B cell (primary cell): ENCODE measurements at regions not wholly inside any gene's neighbourhood (a gene's known extent, or its start where the extent isn't known, plus 50 kb on each side); places are given as distances from the start of the nearest gene placed in this dataset.

Experiments used
- ATAC-seq: fragments of 200-7000 bp; cut with Tn5 transposase; one replicate; pipeline ENCODE4 v1.10.0; 2021; ENCODE audit warnings: low read depth, mild to moderate bottlenecking, moderate number of reproducible peaks, moderate library complexity
- CTCF ChIA-PET: fragments of 350-600 bp; sonication (Branson Sonifier 250); formaldehyde crosslinking; loops from one replicate; lab custom pipeline; 2021; ENCODE audit warnings: antibody characterized with exemption, inconsistent platforms; lab: Charles Lee
- POLR2A ChIA-PET: fragments of 350-600 bp; sonication (Branson Sonifier 250); formaldehyde crosslinking; loops from one replicate; lab custom pipeline; 2021; ENCODE audit warnings: antibody characterized with exemption; lab: Charles Lee
- DNase-seq: peaks from one replicate; pipeline ENCODE4 v3.0.0; 2013
- H2AFZ ChIP-seq: 2 replicates; pipeline ENCODE4 v1.6.1; 2012; ENCODE audit warnings: mild to moderate bottlenecking, low read depth, low read length; ENCODE audit not compliant: insufficient read depth, poor library complexity, severe bottlenecking
- H3K27ac ChIP-seq, 2 donors: 1 replicate in 1 of 2; 2 replicates in 1 of 2; pipeline ENCODE4 v1.5.1; 2012 to 2013; ENCODE audit warnings: low read length in 2 of 2, mild to moderate bottlenecking in 2 of 2, moderate library complexity in 1 of 2
- H3K27me3 ChIP-seq, 4 experiments: fragments of 200-600 bp in 1 of 4; sonication (generic) in 1 of 4; replicated peaks in 1 of 4; 1 replicate in 2 of 4; 2 replicates in 2 of 4; pipeline versions ENCODE4 v1.6.1 to v1.7.0; 2013 to 2016; ENCODE audit warnings: low read length in 3 of 4, mild to moderate bottlenecking in 2 of 4, mixed read lengths in 1 of 4, moderate library complexity in 1 of 4; ENCODE audit not compliant: insufficient read depth in 4 of 4, control insufficient read depth in 3 of 4; ENCODE audit errors: control extremely low read depth in 1 of 4
- H3K36me3 ChIP-seq, 2 experiments: replicated peaks in 1 of 2; 1 replicate in 1 of 2; 2 replicates in 1 of 2; pipeline versions ENCODE4 v1.6.1 to v1.7.1; 2013; ENCODE audit warnings: low read length in 1 of 2; ENCODE audit not compliant: insufficient read depth in 2 of 2, control insufficient read depth in 1 of 2; ENCODE audit errors: control extremely low read depth in 1 of 2, extremely low read depth in 1 of 2
- H3K4me1 ChIP-seq, 2 donors: fragments of 200-600 bp in 1 of 2; sonication (generic) in 1 of 2; 1 replicate in 1 of 2; 2 replicates in 1 of 2; pipeline versions ENCODE4 v1.5.1 to v1.6.1; 2013 to 2017; ENCODE audit warnings: low read length in 2 of 2; ENCODE audit not compliant: control insufficient read depth in 2 of 2, insufficient read depth in 2 of 2
- H3K4me2 ChIP-seq: replicated peaks from 2 replicates; pipeline ENCODE3; 2012; ENCODE audit warnings: mild to moderate bottlenecking, low read depth, low read length; ENCODE audit not compliant: poor library complexity, severe bottlenecking
- H3K4me3 ChIP-seq, 5 experiments: fragments of 200-600 bp in 1 of 5; sonication (generic) in 1 of 5; 1 replicate in 3 of 5; 2 replicates in 2 of 5; pipeline versions ENCODE4 v1.5.1 to v1.7.0; 2011 to 2016; ENCODE audit warnings: low read length in 4 of 5, mild to moderate bottlenecking in 4 of 5, low read depth in 2 of 5, control low read depth in 1 of 5, moderate library complexity in 1 of 5; ENCODE audit not compliant: insufficient read depth in 1 of 5; ENCODE audit errors: control extremely low read depth in 1 of 5, extremely low read depth in 1 of 5
- H3K79me2 ChIP-seq: fragments of 200-600 bp; sonication (generic); one replicate; pipeline ENCODE4 v1.6.0; 2016; ENCODE audit warnings: low read length; ENCODE audit not compliant: control insufficient read depth, insufficient read depth
- H3K9ac ChIP-seq: fragments of 200-600 bp; sonication (generic); 2 replicates; pipeline ENCODE4 v1.6.1; 2017; ENCODE audit warnings: mild to moderate bottlenecking, low read length, moderate library complexity
- H3K9me3 ChIP-seq, 3 donors: one replicate each; pipeline versions ENCODE4 v1.6.1 to v1.7.1; 2013; ENCODE audit warnings: low read length in 2 of 3; ENCODE audit not compliant: control insufficient read depth in 2 of 3, insufficient read depth in 1 of 3; ENCODE audit errors: control extremely low read depth in 1 of 3
- H4K20me1 ChIP-seq: 2 replicates; pipeline ENCODE4 v1.6.0; 2012; ENCODE audit warnings: mild to moderate bottlenecking, low read length; ENCODE audit not compliant: insufficient read depth, control insufficient read depth, poor library complexity, severe bottlenecking
- H3K27ac Mint-ChIP-seq: one replicate; pipeline ENCODE4 v1.8.0; 2021; ENCODE audit warnings: mixed read lengths
- H3K27me3 Mint-ChIP-seq: one replicate; pipeline ENCODE4 v1.8.0; 2021; ENCODE audit warnings: mixed read lengths
- H3K4me1 Mint-ChIP-seq: one replicate; pipeline ENCODE4 v1.8.0; 2021; ENCODE audit warnings: mixed read lengths
- H3K4me3 Mint-ChIP-seq: one replicate; pipeline ENCODE4 v1.8.0; 2021; ENCODE audit warnings: mixed read lengths
- H3K9me3 Mint-ChIP-seq: one replicate; pipeline ENCODE4 v1.8.0; 2022; ENCODE audit warnings: mixed read lengths; ENCODE audit not compliant: insufficient read depth
- EZH2 ChIP-seq: IDR thresholded peaks from 2 replicates; pipeline ENCODE4 v1.6.1; 2012; ENCODE audit warnings: borderline replicate concordance, low read depth, mild to moderate bottlenecking, moderate library complexity, low read length; ENCODE audit not compliant: insufficient read depth, poor library complexity, severe bottlenecking
- WGBS: methylation state at CpG from one replicate; pipeline ENCODE4 v1.1.5; 2013; ENCODE audit warnings: missing lambda C conversion rate; ENCODE audit not compliant: insufficient coverage; 5-methylcytosine and 5-hydroxymethylcytosine counted together
- intact Hi-C: fragments of 100-400 bp; cut with micrococcal nuclease; formaldehyde crosslinking; loops from one replicate; pipeline ENCODE4 v1.10.0; 2022
- TF ChIP-seq, protein P1 (sequence below): fragments of 200-600 bp; IDR thresholded peaks from one replicate; pipeline ENCODE4 v1.8.0; 2022; ENCODE audit warnings: antibody characterized with exemption, mild to moderate bottlenecking

DNA sequence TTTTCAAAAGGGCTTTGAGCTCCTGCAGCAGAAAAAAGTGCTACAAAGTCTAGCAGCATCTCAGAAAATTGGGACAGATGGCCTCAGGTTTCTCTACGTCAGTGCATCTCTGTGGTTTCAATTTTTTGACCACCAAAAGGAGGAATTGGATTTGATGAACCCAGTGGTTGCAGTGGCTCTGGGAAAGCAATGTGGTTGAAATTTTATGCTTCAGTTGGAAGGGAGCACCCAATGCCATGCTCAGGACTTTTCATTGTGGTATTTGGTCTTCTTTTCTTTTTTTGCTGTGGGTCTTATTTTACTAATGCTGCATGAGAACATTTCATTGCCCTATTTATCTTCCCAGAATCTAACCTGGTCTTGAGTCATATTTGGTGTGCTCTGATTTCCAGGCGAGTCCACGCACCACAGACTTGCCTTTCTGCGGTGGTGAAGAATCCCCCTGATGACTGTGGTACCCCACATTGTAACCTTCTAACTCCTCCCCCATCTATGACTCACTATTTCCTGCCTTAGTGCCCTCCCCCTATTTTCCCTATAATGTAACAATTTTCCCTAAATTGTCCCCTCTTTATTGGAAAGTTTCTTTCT lies 56.7 kb downstream of the S1PR1 start:
- ATAC-seq (peak; percentile 62), DNase-seq (peak; percentile 58)
- Histone ChIP-seq H3K36me3 (peaks cover 0 to 12% of the 10 kb centered on the region in 2 experiments), H3K9me3 (no peaks in the 10 kb centered on the region), H3K9ac (no peak overlapping the region), H4K20me1 (no peaks in the 10 kb centered on the region), H3K27ac (no peak overlapping the region), H3K4me1 (peaks cover 23 to 34% of the 10 kb centered on the region in 2 donors), H3K4me2 (peak overlapping the region; percentile 13), H3K4me3 (no peak overlapping the region), H3K27me3 (no peaks in the 10 kb centered on the region), H2AFZ (no peak overlapping the region), H3K79me2 (no peaks in the 10 kb centered on the region)
- intact Hi-C loops, result no loop called here
- Mint-ChIP-seq H3K4me3 (peak overlapping the region; percentile 29), H3K4me1 (peaks cover 33% of the 10 kb centered on the region), H3K27ac (peak overlapping the region; percentile 70), H3K9me3 (no peaks in the 10 kb centered on the region), H3K27me3 (no peaks in the 10 kb centered on the region)
- CTCF ChIA-PET, result interaction anchor here (0.7 to 11.8 kb wide), 11 partner anchors 13 to 375 kb away, joined by 3 to 257 read pairs (median 13); no protein-coding TSS in a partner anchor
- 4% methylated on average over 2 of the region's 4 CpGs for WGBS
- POLR2A ChIA-PET, result no interaction called here
- TF ChIP-seq EZH2, result no peak
- TF ChIP-seq, protein P1, sequence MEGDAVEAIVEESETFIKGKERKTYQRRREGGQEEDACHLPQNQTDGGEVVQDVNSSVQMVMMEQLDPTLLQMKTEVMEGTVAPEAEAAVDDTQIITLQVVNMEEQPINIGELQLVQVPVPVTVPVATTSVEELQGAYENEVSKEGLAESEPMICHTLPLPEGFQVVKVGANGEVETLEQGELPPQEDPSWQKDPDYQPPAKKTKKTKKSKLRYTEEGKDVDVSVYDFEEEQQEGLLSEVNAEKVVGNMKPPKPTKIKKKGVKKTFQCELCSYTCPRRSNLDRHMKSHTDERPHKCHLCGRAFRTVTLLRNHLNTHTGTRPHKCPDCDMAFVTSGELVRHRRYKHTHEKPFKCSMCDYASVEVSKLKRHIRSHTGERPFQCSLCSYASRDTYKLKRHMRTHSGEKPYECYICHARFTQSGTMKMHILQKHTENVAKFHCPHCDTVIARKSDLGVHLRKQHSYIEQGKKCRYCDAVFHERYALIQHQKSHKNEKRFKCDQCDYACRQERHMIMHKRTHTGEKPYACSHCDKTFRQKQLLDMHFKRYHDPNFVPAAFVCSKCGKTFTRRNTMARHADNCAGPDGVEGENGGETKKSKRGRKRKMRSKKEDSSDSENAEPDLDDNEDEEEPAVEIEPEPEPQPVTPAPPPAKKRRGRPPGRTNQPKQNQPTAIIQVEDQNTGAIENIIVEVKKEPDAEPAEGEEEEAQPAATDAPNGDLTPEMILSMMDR, result no peak

DNA sequence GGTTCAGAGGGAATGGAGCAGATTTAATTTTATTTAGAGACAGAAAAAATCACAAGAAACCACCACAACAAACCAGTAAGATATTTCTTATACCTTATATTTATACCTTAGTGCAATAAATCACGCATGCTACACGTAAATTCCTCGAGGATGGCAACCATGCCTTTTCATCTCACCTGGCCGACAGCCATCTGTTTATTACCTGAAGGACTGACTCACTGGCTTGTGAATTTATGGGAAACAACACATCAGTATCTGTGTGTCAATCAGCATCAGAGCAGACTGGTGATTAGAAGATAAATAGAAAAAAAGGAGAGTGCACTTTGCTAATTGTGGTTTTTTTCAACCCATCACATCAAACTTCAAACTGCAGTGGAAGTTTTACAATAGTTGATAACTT lies 58.4 kb downstream of the S1PR1 start:
- Histone ChIP-seq H3K4me2 (no peak overlapping the region), H3K36me3 (peaks cover 0 to 12% of the 10 kb centered on the region in 2 experiments)

More for the DNA sequence above, 58.4 kb downstream of the S1PR1 start:
- CTCF ChIA-PET, result interaction anchor here (0.7 to 5.6 kb wide), 5 partner anchors 10 to 143 kb away, joined by 3 to 25 read pairs (median 4); no protein-coding TSS in a partner anchor
- no peak overlapping the region for H3K4me3 ChIP-seq
- H3K9me3 Mint-ChIP-seq, result no peaks in the 10 kb centered on the region
- H3K4me1 Mint-ChIP-seq, result peaks cover 31% of the 10 kb centered on the region
- WGBS, result 96% methylated on average over 4 of the region's 4 CpGs
- H3K9me3 ChIP-seq, result no peaks in the 10 kb centered on the region
- H3K27me3 ChIP-seq, result no peaks in the 10 kb centered on the region
- H3K4me3 Mint-ChIP-seq, result no peak overlapping the region
- no peaks in the 10 kb centered on the region for H4K20me1 ChIP-seq
- no peak overlapping the region for H3K9ac ChIP-seq
- intact Hi-C loops, result no loop called here
- TF ChIP-seq, protein P1, result no peak
- no peak for TF ChIP-seq EZH2
- DNase-seq (no peak), ATAC-seq (no peak)
- peaks cover 23 to 32% of the 10 kb centered on the region in 2 donors for H3K4me1 ChIP-seq
- no peak overlapping the region for H3K27ac ChIP-seq
- H2AFZ ChIP-seq, result no peak overlapping the region
- no peak overlapping the region for H3K27ac Mint-ChIP-seq
- POLR2A ChIA-PET, result no interaction called here
- no peaks in the 10 kb centered on the region for H3K27me3 Mint-ChIP-seq
- no peaks in the 10 kb centered on the region for H3K79me2 ChIP-seq
